Muscle of back (tissue), 3 donors: ENCODE measurements at regions not wholly inside any gene's neighbourhood (a gene's known extent, or its start where the extent isn't known, plus 50 kb on each side); places are given as distances from the start of the nearest gene placed in this dataset.
"Not testable (repeated sequence)": the region's sequence is repeated elsewhere in the genome, so short reads cannot be mapped to it uniquely, and the experiment has no call there.

ENCODE experiments used
- DNase-seq, 3 donors: peaks; one replicate each; pipeline versions ENCODE4 v3.0.0 to v3.0.0-alpha.2; 2013

DNA sequence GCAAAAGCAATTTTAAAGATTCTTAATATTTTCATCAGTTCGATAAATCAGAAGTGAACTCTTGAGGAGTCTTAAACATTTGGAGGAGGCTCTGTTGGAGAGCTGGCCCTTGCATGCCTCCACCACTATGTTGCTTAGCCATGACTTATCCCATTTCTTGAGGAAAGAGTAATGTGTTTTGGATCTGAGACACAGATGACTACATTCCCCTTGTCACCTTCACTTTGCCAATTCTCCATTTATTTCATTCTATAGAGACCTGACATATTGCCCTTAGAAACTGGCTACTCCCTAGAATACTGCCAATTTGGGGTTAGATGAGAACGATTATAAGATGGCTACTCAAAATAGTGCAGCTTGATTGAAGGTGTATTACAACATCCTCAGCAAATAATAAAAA is 157.4 kb upstream of the TMEM260 start:
- peak; percentile 23 to 73 (median 31) for DNase-seq

DNA sequence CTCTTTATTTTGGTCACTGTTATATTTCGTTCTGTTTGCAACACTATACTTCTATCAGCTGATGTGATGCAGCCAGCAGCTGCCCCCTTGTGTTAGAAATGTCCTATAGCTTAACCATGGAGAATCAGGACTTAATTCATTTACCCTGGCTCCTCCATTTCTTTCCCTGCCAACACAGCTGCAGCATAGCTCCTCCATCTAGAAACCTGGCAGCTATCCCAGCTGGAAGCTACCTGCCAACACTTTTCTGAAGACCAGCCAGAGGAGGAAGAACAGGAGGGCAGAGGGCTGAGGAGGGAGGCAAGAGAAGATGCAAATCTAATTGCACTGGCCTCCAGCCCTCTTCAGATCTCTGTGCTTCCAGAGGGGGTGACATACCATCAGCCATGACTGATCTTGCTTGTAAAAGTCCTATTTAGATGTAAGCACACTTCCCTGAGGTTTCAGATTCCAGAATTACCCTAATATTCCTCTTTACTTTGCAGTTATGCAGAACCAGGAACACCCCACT is 156.8 kb upstream of the TMEM260 start:
- DNase-seq: peak; percentile 83 to 96 (median 90)

DNA sequence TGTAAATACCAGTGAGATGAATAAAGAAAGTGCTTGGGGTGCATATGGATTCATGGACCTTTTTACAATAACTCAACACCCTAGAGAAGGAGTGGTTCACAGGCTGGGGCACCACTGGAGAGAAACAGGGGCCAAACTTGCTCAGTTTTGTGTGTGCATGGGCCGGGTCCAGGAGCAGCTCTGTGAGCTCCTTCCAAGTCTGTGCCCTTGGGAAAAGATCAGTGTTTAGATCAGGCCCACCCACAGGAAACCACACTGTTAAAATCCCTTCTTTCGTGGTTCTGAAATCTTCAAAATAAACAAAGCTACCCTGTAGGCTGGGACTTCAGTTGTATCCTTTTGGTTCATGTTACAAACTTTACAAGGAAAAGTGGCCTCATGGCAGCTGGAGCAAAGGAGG is 156.1 kb upstream of the TMEM260 start:
- DNase-seq: peak; percentile 9 to 77 (median 44)

DNA sequence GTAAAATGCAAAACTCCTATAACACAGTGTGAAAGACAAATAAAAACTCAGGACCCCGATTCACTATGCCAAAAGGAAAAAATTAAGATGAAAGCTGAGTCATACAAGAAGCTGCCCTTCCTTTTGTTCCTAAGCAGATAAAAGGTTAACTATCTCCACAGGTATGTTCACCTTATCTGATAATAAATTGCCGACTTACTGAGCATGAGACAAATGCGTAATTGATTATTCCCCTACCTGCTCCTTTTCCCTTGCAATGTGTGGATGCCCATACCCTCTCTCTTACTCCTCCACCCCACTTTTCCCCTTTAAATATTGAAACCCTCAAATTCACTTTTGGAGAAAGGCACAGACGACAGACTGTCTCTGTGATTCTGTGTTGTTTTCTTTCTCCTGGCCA is 148.6 kb upstream of the TMEM260 start:
- no peak for DNase-seq

DNA sequence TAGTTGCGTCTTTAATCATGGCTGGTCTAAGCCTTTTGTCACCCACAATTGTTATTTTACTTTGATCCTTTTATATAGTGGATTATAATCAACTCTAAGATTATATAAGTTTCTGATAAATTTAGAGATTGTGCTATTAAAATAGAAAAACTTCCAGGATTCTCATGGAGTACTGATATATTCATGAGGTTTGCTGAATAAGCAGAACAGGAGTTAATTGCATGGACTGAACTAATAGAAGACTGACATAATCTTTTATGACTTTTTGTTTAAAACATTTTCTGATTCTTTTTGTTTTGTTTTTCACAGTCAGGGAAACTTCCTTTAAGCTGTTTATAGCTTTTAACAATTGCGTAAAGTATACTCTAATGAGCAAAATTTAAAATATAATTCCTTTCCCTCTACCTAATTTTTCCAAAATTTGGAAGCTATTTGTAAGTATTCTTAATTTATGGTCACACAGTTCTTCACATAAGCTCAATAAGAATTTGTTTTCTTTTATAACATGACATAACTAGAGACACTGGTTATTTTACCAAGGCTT is 129.9 kb upstream of the TMEM260 start:
- no peak for DNase-seq

DNA sequence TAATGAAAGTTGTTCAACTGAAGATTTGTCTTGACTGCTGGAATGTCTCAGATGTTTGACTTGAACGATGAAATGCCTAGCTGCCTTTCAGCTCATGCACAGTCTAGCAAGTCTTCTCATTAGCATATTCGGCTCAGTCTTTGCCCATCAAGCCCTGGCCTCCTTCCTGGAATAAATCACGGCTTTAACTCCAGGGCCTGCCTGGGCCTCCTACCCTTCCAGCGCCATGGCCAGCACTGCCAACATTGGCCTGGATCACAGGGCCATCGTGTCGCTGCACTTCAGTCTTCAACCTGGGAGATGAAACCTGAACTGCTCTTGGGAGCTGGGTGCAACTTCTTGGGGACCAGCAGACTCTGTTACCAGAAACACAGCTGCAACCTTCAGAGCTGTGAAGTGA is 126.7 kb upstream of the TMEM260 start:
- DNase-seq: no peak

DNA sequence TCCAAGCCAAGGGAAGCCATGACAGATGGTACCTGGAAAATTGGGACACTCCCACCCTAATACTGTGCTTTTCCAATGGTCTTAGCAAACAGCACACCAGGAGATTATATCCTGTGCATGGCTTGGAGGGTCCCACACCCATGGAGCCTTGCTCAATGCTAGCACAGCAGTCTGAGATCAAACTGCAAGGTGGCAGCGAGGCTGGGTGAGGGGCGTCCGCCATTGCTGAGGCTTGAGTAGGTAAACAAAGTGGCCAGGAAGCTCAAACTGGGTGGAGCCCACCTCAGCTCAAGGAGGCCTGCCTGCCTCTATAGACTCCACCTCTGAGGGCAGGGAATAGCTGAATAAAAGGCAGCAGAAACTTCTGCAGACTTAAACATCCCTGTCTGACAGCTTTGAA is 124.9 kb upstream of the TMEM260 start:
- not testable (repeated sequence) for DNase-seq

DNA sequence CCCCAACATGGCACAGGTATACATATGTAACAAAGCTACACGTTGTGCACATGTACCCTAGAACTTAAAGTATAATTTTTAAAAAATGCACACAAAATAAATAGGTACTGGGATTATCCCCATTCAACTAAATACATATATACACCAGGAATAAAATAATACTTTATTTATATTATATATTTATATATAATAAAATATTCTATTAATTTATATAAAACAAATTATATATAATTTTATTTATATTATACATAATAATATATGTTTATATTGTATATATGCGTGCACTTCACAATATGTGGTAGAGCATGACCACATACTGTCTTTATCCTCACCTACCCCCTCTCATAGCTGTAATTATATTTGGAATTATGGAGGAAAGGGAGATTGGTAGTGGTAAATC is 119.1 kb upstream of the TMEM260 start:
- DNase-seq: no peak

DNA sequence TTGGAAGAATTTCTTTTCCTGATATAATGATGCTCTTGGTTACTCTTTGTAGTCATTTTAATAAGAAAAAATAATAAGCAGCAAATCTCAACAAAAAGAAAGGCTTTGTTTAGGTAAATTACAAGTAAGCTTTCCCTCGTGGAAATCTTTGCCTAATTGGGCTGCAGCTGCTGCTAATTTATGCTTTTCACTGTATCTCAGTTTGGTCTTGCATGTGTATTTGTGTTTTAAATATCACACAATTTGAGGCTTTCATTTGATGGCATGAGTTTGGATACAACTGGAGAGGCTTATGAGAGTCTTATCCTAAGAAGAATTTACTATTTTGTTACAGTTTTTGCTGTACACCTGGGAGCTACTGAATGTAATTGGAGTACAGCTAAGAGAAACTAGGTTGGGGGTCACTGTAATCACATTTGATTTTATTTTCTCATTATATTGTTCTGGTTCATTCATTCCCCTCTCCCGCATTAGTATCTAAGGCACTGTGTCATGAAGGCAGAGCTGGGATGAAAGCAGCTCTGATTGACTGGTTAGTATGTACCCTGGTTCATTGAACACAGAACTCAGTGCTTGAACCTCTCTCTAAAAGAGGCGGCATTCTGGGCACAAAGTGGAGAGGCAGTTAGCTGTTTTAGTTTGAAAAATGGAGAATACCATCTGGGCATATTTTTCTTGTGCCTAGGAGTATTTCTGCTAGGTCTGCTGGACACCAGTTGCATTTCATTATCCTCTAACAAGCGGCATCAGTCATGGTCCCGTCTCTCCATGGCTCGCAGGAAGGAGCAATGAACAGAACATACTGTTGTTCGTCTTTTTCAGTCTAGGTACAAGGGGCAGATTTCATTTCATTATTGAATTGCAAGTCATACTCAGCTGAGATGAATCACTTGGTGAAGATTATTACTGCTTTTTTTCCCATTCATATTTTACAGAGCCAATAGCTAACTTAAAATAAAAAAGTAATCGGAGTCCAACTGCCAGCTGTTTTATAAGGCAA is 118.0 kb upstream of the TMEM260 start:
- DNase-seq: no peak

DNA sequence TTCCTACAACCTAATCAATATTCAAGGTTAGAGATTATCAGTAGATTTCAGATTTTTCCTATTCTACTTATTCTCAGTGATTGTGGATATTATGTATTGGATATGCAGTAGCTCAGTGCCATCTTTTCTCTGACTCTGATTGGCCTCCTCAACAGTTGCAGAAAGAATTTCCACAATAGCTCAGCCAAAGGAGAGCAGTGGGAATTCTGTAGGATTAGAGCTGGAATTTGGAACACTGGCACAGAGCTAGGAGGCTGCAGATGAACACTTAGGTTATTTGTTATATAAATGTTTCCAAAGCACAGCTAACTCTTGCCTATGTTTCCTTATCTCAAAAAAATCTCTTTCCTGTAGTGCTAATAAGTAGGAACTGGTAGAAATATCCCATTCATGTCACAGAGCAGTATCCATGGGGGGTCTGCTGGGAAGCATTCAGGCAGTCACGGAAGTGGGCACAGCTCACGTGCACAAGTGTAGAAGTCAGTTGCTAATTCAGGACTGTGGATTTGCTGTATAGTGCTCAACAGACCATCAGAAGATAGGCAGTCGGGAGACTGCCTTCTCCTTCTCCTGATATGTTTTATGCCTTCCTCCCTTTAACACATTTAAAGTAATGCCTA is 116.2 kb upstream of the TMEM260 start:
- DNase-seq: peak; percentile 29 to 78 (median 51)

DNA sequence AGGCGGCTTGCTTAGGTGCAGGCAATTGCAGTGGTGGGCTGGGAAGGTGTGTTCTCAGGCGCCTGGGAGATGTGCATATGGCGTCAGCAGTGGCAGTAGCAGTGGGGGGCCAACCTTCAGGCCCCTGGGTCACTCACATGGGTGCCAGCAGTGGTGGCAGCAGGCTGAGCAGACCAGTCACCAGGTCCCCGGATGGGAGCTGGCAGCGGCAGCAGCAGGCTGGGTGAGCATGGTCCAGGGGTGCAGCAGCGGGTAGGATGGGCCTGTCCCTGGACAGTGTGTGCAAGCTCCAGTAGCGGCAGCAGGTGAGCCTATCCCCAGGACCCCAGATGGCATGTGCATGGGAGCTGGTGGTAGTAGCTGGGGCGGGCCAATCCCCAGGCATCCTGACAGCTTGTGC is 108.5 kb upstream of the TMEM260 start:
- DNase-seq: no peak

DNA sequence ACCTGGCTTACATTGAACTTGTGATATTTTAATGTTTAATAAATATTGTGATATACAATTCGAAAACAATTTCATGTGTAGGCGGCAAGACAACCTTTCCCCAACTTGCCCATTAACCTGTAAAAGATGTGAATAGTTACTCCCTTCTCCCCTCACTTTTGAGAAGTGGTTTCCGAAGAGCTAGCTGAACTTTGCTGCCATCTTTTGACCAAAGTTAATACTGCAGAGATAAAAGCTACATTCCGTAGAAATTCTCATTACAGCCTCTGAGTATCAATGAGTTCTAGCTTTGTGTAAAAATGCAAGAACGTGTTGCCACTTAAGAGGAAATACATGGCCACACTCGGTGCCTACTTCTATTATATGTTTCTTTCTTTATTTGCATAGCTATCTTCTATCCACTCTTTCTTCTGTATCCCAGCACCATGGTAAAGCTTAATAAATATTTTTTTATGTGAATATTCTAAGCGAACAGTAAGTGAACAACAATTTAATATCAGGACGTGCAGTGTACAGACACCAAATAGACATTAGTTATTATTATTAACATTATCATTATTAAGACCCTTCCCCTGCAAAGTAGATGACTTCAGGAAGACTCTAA is 105.1 kb upstream of the TMEM260 start:
- DNase-seq: peak; percentile 41 to 61 (median 48)

DNA sequence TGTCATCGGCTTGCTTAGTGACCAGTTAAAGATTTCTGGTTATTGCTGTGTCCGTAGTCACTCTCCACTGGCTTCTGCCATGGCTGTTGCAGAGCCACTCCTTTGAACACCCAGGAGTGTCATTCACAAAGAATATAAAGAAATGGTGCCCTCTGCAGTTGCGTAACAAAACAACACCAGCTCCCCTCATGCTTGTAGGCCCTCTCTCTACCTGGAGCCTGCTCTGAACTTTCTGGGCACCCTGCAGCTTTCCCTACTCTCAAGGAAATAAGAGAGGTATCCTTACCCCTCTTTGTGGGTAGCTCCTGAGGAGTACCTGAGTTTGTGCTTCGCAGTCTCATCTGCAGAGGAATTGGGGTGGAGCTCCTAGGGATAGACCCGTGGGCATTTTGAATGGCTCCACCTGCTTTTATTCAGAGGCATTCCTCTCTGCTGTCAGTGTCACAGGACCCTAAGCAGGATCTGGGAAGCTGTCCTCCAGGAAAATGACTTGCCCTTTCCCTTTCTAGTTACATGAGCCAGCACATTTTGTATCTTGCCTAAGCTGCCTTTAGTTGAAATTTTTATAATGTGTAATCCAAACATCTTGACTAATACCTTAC is 97.2 kb upstream of the TMEM260 start:
- DNase-seq: no peak

DNA sequence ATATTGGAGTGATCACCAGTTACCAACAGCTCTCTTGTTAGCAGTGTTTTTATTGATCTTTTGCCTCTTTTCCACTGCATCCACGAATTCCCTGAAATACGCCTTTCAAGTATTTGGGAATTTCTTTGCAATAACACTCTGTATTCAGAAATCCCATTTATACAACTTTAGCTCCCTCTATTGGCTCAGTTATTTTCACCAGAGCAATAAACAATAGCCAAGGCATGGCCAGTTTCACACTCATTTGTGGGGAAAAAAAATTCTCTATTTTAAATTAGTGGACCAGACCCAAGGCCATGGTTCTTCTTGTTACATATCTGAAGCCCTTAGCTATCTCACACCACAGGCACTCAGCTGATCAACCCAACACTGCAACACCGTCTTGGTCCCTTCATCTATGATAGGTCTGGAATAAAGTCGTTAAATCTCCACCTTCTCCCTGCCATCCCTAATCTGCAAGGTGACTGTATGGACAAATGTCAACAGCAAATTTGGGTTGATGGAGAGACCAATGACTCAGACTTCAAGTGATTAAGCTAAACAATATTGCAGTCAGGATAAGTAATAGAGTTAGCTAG is 92.4 kb upstream of the TMEM260 start:
- peak; percentile 10 to 56 (median 37) for DNase-seq

DNA sequence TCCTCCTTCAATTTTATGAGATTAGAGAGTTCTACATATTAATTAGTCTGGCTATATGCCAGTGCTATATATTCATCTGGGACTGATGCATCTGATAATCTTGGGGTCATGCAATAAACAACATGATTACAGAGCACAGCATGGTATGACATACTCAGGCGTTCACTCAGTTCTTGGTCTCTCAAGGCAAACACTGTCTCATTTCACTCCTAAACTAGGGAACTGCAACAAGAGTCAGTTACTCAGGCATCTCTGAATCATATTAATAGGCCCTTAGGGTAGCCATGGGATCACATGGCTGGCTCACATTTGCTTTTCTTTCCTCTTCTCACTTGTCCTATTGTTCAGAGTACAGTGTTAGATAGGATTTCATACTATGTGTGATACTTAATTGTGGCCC is 91.8 kb upstream of the TMEM260 start:
- no peak for DNase-seq

DNA sequence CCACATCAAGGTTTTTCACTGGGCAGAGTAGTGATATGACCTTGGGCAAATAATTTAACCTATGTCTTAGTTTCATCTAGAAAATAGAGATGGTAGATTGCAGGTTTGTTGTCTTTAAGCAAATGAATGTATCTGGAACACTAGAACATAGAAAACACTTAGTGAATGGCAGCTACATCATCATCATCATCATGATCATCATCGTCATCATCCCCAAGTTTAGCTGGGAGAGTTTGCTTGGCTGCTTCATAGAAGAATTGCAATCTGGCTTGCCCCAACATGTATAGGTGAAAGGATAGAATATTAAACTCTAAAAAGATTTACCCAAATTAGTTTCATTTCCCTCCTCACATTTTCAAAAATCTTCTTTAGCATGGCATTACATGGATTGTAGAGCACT is 91.3 kb upstream of the TMEM260 start:
- no peak for DNase-seq

DNA sequence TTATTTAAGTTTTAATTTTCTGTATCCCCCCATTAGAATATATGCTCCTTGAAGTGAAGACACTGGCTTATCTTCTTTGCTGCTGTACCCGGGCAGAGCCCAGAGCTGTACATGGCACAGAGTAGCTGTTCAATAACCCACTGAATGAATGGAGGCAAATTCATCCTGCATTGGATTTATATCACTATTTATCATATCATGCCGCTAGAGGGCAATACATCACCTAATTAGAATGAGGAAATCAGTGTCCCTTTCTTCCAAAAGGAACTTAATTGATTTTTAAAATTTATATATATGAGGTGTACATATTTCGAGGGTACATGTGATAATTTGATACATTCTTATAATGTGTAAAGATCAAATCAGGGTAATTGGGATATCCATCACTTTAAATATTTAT is 89.2 kb upstream of the TMEM260 start:
- peak in 1 of 3 donors; percentile 16 for DNase-seq

DNA sequence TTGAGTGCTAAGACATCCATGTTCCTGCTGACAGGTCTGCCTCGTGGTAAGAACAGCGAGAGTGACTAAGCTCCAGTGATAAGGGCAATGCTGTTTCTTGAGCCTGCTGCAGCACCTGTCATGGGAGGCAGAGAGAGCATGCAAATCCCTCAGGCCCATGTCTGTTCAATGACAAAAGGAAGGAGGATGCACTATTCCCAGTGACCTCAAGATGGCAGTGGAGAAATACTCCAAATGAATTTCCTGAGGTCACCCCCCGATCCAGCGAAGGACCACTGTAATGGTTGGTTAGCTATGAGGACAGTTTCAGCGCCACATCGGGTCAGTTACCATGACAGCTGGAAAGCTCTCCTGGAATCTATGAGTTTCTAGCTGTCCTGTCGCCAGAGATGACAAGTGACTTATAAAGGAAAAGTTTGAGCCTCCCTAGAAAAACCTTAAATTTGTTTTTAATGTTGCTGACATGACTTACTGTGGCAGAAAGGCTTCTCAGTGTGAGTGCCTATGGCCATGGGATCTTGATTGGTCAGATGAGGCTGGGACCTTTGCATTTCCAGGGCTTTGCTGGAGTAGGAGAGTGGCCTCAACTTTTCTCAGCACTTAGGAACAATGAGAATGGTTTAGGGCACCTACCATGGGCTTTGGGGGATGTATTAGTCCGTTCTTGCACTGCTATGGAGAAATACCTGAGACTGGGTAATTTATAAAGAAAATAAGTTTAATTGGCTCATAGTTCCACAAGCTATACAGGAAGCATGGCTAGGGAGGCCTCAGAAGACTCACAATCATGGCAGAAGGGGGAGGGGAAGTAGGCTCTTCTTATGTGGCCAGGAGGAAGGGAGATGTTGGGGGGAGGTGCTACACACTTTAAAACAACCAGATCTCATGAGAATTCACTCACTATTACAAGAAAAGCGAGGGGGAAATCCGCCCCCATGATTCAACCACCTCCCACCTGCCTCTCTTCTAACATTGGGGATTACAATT is 88.0 kb upstream of the TMEM260 start:
- peak; percentile 24 to 67 (median 44) for DNase-seq

DNA sequence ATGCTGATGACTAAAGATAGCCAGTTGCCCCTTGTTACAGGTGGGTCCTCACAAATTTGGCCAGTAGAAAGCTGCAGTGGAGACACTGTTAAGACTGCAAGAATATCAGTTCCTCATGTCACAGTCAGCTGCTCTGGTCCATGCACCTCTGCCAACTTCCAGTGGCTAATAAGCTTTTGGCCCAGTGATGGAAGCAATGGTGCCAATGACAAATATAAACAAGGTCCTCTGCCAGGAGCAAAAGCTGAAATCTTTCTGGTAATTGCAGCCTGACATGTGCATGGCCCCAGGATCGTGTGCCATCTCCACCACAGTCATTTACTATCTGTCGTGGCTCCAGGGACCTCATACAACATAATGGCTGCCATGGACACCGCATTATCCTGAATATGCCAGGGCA is 85.4 kb upstream of the TMEM260 start:
- DNase-seq: peak; percentile 28 to 52 (median 31)

DNA sequence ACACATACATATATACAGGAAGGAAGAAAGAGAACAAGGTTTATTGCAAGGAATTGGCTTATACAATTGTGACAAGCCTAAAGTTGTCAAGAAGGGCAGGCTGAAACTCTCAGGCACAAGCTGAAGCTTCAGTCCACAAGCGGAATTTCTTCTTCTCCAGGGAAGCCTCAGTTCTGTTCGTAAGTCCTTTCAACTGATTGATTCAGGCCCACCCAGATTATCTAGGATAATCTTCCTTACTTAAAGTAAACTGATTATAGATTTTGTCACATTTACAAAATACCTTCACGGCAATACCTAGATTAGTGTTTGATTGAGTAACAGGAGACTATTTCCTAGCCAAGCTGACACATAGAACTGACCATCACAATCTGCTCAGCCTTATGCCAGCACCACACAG is 81.5 kb upstream of the TMEM260 start:
- DNase-seq: no peak
